B cell (primary cell): ENCODE measurements at regions not wholly inside any gene's neighbourhood (a gene's known extent, or its start where the extent isn't known, plus 50 kb on each side); places are given as distances from the start of the nearest gene placed in this dataset.

Experiments used
- ATAC-seq: fragments of 200-7000 bp; cut with Tn5 transposase; one replicate; pipeline ENCODE4 v1.10.0; 2021; ENCODE audit warnings: low read depth, mild to moderate bottlenecking, moderate number of reproducible peaks, moderate library complexity
- CTCF ChIA-PET: fragments of 350-600 bp; sonication (Branson Sonifier 250); formaldehyde crosslinking; loops from one replicate; lab custom pipeline; 2021; ENCODE audit warnings: antibody characterized with exemption, inconsistent platforms; lab: Charles Lee
- POLR2A ChIA-PET: fragments of 350-600 bp; sonication (Branson Sonifier 250); formaldehyde crosslinking; loops from one replicate; lab custom pipeline; 2021; ENCODE audit warnings: antibody characterized with exemption; lab: Charles Lee
- DNase-seq: peaks from one replicate; pipeline ENCODE4 v3.0.0; 2013
- H2AFZ ChIP-seq: 2 replicates; pipeline ENCODE4 v1.6.1; 2012; ENCODE audit warnings: mild to moderate bottlenecking, low read depth, low read length; ENCODE audit not compliant: insufficient read depth, poor library complexity, severe bottlenecking
- H3K27ac ChIP-seq, 2 donors: 1 replicate in 1 of 2; 2 replicates in 1 of 2; pipeline ENCODE4 v1.5.1; 2012 to 2013; ENCODE audit warnings: low read length in 2 of 2, mild to moderate bottlenecking in 2 of 2, moderate library complexity in 1 of 2
- H3K27me3 ChIP-seq, 4 experiments: fragments of 200-600 bp in 1 of 4; sonication (generic) in 1 of 4; replicated peaks in 1 of 4; 1 replicate in 2 of 4; 2 replicates in 2 of 4; pipeline versions ENCODE4 v1.6.1 to v1.7.0; 2013 to 2016; ENCODE audit warnings: low read length in 3 of 4, mild to moderate bottlenecking in 2 of 4, mixed read lengths in 1 of 4, moderate library complexity in 1 of 4; ENCODE audit not compliant: insufficient read depth in 4 of 4, control insufficient read depth in 3 of 4; ENCODE audit errors: control extremely low read depth in 1 of 4
- H3K36me3 ChIP-seq, 2 experiments: replicated peaks in 1 of 2; 1 replicate in 1 of 2; 2 replicates in 1 of 2; pipeline versions ENCODE4 v1.6.1 to v1.7.1; 2013; ENCODE audit warnings: low read length in 1 of 2; ENCODE audit not compliant: insufficient read depth in 2 of 2, control insufficient read depth in 1 of 2; ENCODE audit errors: control extremely low read depth in 1 of 2, extremely low read depth in 1 of 2
- H3K4me1 ChIP-seq, 2 donors: fragments of 200-600 bp in 1 of 2; sonication (generic) in 1 of 2; 1 replicate in 1 of 2; 2 replicates in 1 of 2; pipeline versions ENCODE4 v1.5.1 to v1.6.1; 2013 to 2017; ENCODE audit warnings: low read length in 2 of 2; ENCODE audit not compliant: control insufficient read depth in 2 of 2, insufficient read depth in 2 of 2
- H3K4me2 ChIP-seq: replicated peaks from 2 replicates; pipeline ENCODE3; 2012; ENCODE audit warnings: mild to moderate bottlenecking, low read depth, low read length; ENCODE audit not compliant: poor library complexity, severe bottlenecking
- H3K4me3 ChIP-seq, 5 experiments: fragments of 200-600 bp in 1 of 5; sonication (generic) in 1 of 5; 1 replicate in 3 of 5; 2 replicates in 2 of 5; pipeline versions ENCODE4 v1.5.1 to v1.7.0; 2011 to 2016; ENCODE audit warnings: low read length in 4 of 5, mild to moderate bottlenecking in 4 of 5, low read depth in 2 of 5, control low read depth in 1 of 5, moderate library complexity in 1 of 5; ENCODE audit not compliant: insufficient read depth in 1 of 5; ENCODE audit errors: control extremely low read depth in 1 of 5, extremely low read depth in 1 of 5
- H3K79me2 ChIP-seq: fragments of 200-600 bp; sonication (generic); one replicate; pipeline ENCODE4 v1.6.0; 2016; ENCODE audit warnings: low read length; ENCODE audit not compliant: control insufficient read depth, insufficient read depth
- H3K9ac ChIP-seq: fragments of 200-600 bp; sonication (generic); 2 replicates; pipeline ENCODE4 v1.6.1; 2017; ENCODE audit warnings: mild to moderate bottlenecking, low read length, moderate library complexity
- H3K9me3 ChIP-seq, 3 donors: one replicate each; pipeline versions ENCODE4 v1.6.1 to v1.7.1; 2013; ENCODE audit warnings: low read length in 2 of 3; ENCODE audit not compliant: control insufficient read depth in 2 of 3, insufficient read depth in 1 of 3; ENCODE audit errors: control extremely low read depth in 1 of 3
- H4K20me1 ChIP-seq: 2 replicates; pipeline ENCODE4 v1.6.0; 2012; ENCODE audit warnings: mild to moderate bottlenecking, low read length; ENCODE audit not compliant: insufficient read depth, control insufficient read depth, poor library complexity, severe bottlenecking
- H3K27ac Mint-ChIP-seq: one replicate; pipeline ENCODE4 v1.8.0; 2021; ENCODE audit warnings: mixed read lengths
- H3K27me3 Mint-ChIP-seq: one replicate; pipeline ENCODE4 v1.8.0; 2021; ENCODE audit warnings: mixed read lengths
- H3K4me1 Mint-ChIP-seq: one replicate; pipeline ENCODE4 v1.8.0; 2021; ENCODE audit warnings: mixed read lengths
- H3K4me3 Mint-ChIP-seq: one replicate; pipeline ENCODE4 v1.8.0; 2021; ENCODE audit warnings: mixed read lengths
- H3K9me3 Mint-ChIP-seq: one replicate; pipeline ENCODE4 v1.8.0; 2022; ENCODE audit warnings: mixed read lengths; ENCODE audit not compliant: insufficient read depth
- EZH2 ChIP-seq: IDR thresholded peaks from 2 replicates; pipeline ENCODE4 v1.6.1; 2012; ENCODE audit warnings: borderline replicate concordance, low read depth, mild to moderate bottlenecking, moderate library complexity, low read length; ENCODE audit not compliant: insufficient read depth, poor library complexity, severe bottlenecking
- WGBS: methylation state at CpG from one replicate; pipeline ENCODE4 v1.1.5; 2013; ENCODE audit warnings: missing lambda C conversion rate; ENCODE audit not compliant: insufficient coverage; 5-methylcytosine and 5-hydroxymethylcytosine counted together
- intact Hi-C: fragments of 100-400 bp; cut with micrococcal nuclease; formaldehyde crosslinking; loops from one replicate; pipeline ENCODE4 v1.10.0; 2022
- TF ChIP-seq, protein P1 (sequence below): fragments of 200-600 bp; IDR thresholded peaks from one replicate; pipeline ENCODE4 v1.8.0; 2022; ENCODE audit warnings: antibody characterized with exemption, mild to moderate bottlenecking

DNA sequence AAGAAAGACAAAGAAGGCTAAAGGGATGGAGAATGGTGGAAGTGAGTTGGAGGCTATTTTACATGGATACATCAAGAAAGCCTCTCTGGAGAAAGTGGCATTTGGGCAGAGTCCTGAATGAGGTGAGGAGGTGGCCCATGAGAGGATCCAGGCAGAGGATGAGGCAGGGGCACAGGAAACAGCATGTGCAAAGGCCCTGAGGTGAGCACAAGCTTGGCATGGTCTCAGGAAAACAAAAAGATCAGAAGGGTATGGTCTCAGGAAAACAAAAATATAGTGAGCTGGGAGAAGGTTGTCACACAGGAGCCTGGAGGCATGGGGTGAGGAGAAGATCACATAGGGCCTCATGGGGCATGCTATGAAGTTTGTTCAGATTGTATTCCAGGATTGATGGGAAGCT lies 62.1 kb upstream of the F3 start:
- intact Hi-C loops = no loop called here
- H3K27ac ChIP-seq = no peak overlapping the region
- no peak for DNase-seq
- H3K4me2 ChIP-seq = no peak overlapping the region
- no peak for ATAC-seq
- H4K20me1 ChIP-seq = no peaks in the 10 kb centered on the region
- POLR2A ChIA-PET = no interaction called here
- peaks cover 0 to 3% (median 0%) of the 10 kb centered on the region in 4 experiments for H3K27me3 ChIP-seq
- no peaks in the 10 kb centered on the region for H3K79me2 ChIP-seq
- no peak overlapping the region for H2AFZ ChIP-seq
- H3K36me3 ChIP-seq = no peaks in the 10 kb centered on the region
- TF ChIP-seq, protein P1, sequence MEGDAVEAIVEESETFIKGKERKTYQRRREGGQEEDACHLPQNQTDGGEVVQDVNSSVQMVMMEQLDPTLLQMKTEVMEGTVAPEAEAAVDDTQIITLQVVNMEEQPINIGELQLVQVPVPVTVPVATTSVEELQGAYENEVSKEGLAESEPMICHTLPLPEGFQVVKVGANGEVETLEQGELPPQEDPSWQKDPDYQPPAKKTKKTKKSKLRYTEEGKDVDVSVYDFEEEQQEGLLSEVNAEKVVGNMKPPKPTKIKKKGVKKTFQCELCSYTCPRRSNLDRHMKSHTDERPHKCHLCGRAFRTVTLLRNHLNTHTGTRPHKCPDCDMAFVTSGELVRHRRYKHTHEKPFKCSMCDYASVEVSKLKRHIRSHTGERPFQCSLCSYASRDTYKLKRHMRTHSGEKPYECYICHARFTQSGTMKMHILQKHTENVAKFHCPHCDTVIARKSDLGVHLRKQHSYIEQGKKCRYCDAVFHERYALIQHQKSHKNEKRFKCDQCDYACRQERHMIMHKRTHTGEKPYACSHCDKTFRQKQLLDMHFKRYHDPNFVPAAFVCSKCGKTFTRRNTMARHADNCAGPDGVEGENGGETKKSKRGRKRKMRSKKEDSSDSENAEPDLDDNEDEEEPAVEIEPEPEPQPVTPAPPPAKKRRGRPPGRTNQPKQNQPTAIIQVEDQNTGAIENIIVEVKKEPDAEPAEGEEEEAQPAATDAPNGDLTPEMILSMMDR = no peak
- TF ChIP-seq EZH2 = no peak
- Mint-ChIP-seq H3K27me3 (peaks cover 13% of the 10 kb centered on the region), H3K4me3 (no peak overlapping the region), H3K9me3 (no peaks in the 10 kb centered on the region), H3K27ac (no peak overlapping the region), H3K4me1 (peaks cover 2% of the 10 kb centered on the region)
- H3K9ac ChIP-seq = no peak overlapping the region
- CTCF ChIA-PET = no interaction called here
- no peaks in the 10 kb centered on the region for H3K9me3 ChIP-seq
- H3K4me3 ChIP-seq = no peak overlapping the region
- no peaks in the 10 kb centered on the region for H3K4me1 ChIP-seq

DNA sequence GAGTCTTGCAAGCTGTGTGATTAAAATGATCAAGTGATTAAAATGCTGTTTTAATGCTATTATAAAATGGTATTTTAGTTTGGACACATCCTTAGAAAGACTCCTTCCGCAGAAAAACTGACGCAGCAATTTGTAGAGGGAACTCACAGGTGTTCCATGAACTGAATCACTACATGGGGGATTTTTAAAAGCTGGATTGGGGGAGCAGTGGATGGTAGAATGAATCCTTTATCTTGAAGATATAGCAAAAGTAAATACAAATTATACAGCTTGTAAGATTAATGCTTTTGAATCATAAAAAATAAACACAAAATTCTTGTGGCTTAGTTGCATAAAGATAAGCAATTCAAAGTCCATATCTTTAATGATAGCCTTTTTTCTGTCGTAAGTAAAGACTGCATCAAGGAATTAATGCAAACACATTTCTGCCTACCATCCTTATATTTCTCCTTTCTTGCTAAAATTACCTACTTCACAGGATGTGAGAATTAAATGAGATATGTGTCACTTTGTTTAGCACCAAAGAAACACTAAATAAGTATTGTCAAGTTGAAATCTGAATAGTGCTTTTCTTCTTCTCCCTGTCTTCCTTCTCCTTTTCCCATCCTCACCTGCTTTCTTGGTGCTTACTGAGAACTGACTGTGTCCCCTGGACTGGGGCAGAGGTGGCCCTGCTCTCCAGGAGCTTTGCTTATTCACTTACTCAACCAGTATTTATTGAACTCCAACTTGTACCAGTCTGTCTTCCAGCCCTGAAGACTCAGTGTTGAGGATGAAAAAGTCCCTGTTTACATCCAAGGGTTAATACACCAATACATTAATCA lies 61.5 kb upstream of the F3 start:
- H3K9me3 Mint-ChIP-seq = no peaks in the 10 kb centered on the region
- H3K4me3 Mint-ChIP-seq = no peak overlapping the region
- H3K4me3 ChIP-seq = no peak overlapping the region
- no peak overlapping the region for H3K4me2 ChIP-seq
- H3K9ac ChIP-seq = no peak overlapping the region
- H3K4me1 Mint-ChIP-seq = peaks cover 2% of the 10 kb centered on the region
- H3K27me3 Mint-ChIP-seq = peaks cover 13% of the 10 kb centered on the region
- H3K27me3 ChIP-seq = peaks cover 0 to 3% (median 0%) of the 10 kb centered on the region in 4 experiments
- POLR2A ChIA-PET = no interaction called here
- no peak overlapping the region for H3K27ac Mint-ChIP-seq
- TF ChIP-seq, protein P1 = no peak
- no peak for TF ChIP-seq EZH2
- H3K27ac ChIP-seq = no peak overlapping the region
- H3K9me3 ChIP-seq = no peaks in the 10 kb centered on the region
- CTCF ChIA-PET = no interaction called here
- DNase-seq = no peak
- 50% methylated on average over 1 of the region's 3 CpGs for WGBS
- H4K20me1 ChIP-seq = no peaks in the 10 kb centered on the region
- intact Hi-C loops = no loop called here
- no peaks in the 10 kb centered on the region for H3K79me2 ChIP-seq
- no peak overlapping the region for H2AFZ ChIP-seq
- H3K4me1 ChIP-seq = no peaks in the 10 kb centered on the region
- H3K36me3 ChIP-seq = no peaks in the 10 kb centered on the region
- no peak for ATAC-seq
